Activated naive CD4-positive, alpha-beta T cell treated with anti-CD3 and anti-CD28 coated beads for 36 hours (primary cell): ENCODE measurements at regions not wholly inside any gene's neighbourhood (a gene's known extent, or its start where the extent isn't known, plus 50 kb on each side); places are given as distances from the start of the nearest gene placed in this dataset.
"Not testable (repeated sequence)": the region's sequence is repeated elsewhere in the genome, so short reads cannot be mapped to it uniquely, and the experiment has no call there.

Experiments used
- CTCF ChIA-PET: fragments of 350-600 bp; sonication (Branson Sonifier 250); formaldehyde crosslinking; loops from one replicate; lab custom pipeline; 2021; ENCODE audit warnings: antibody characterized with exemption; lab: Charles Lee
- DNase-seq: peaks from one replicate; pipeline ENCODE4 v3.0.0-alpha.2; 2020
- H3K27ac Mint-ChIP-seq: one replicate; pipeline ENCODE4 v1.8.0; 2021; ENCODE audit warnings: mild to moderate bottlenecking, mixed read lengths
- H3K27me3 Mint-ChIP-seq: one replicate; pipeline ENCODE4 v1.8.0; 2021; ENCODE audit warnings: low read depth, mixed read lengths
- H3K36me3 Mint-ChIP-seq: one replicate; pipeline ENCODE4 v1.8.0; 2021; ENCODE audit warnings: low read depth, mixed read lengths
- H3K4me1 Mint-ChIP-seq: one replicate; pipeline ENCODE4 v1.8.0; 2021; ENCODE audit warnings: low read depth, mixed read lengths
- H3K4me3 Mint-ChIP-seq: one replicate; pipeline ENCODE4 v1.8.0; 2021; ENCODE audit warnings: mild to moderate bottlenecking, moderate library complexity, mixed read lengths
- H3K9me3 Mint-ChIP-seq: one replicate; pipeline ENCODE4 v1.8.0; 2021; ENCODE audit warnings: mixed read lengths
- intact Hi-C: fragments of 100-400 bp; cut with micrococcal nuclease; formaldehyde crosslinking; loops from one replicate; pipeline ENCODE4 v1.15.1; 2023

DNA sequence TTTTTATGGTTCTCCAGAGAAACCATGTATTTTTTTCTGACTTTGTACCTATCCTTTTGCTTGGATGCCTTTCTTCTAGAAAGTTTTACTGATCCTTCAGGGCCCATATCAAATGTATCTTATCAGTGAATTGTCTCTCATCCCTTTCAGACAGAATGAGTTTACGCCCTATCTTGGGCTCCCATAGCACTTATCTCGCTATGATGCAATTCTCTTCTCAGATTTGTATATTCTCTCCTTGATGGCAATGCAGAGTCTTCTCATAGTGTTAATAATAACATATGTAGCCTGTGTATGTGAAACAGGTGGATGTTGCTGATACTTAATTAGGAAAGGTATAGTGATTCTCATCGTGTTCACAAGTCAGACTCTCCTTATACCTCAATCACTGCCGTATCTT lies 336.2 kb downstream of the UTRN start:
- peaks cover 2% of the 10 kb centered on the region for H3K36me3 Mint-ChIP-seq
- no peak overlapping the region for H3K4me3 Mint-ChIP-seq
- no peaks in the 10 kb centered on the region for H3K27me3 Mint-ChIP-seq
- CTCF ChIA-PET, result no interaction called here
- H3K4me1 Mint-ChIP-seq, result no peaks in the 10 kb centered on the region
- no peak overlapping the region for H3K27ac Mint-ChIP-seq
- no peak for DNase-seq
- intact Hi-C loops, result no loop called here
- no peaks in the 10 kb centered on the region for H3K9me3 Mint-ChIP-seq

DNA sequence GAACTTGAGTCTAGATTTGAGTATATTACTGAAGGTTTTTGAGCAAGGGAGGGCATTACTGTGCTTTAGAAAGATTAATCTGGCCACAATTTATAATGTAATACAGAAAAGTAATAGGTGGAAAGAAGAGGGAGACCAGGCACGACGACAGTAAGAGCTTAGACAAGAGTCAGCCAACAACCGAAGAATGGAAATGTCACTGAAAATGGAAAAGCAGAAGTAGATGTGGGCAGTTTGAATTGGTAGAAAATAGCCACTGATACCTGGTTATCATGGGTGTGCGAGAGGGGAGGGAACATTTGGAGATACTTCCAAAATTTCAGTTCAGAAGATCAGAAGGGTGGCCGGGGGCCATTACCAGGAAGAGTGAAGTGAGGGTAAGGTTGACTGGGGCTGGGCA lies 339.1 kb downstream of the UTRN start:
- no peak for DNase-seq
- Mint-ChIP-seq H3K27me3 (no peaks in the 10 kb centered on the region), H3K4me3 (no peak overlapping the region), H3K9me3 (no peaks in the 10 kb centered on the region), H3K27ac (no peak overlapping the region), H3K4me1 (no peaks in the 10 kb centered on the region), H3K36me3 (peaks cover 2% of the 10 kb centered on the region)
- intact Hi-C loops, result no loop called here
- CTCF ChIA-PET, result no interaction called here

DNA sequence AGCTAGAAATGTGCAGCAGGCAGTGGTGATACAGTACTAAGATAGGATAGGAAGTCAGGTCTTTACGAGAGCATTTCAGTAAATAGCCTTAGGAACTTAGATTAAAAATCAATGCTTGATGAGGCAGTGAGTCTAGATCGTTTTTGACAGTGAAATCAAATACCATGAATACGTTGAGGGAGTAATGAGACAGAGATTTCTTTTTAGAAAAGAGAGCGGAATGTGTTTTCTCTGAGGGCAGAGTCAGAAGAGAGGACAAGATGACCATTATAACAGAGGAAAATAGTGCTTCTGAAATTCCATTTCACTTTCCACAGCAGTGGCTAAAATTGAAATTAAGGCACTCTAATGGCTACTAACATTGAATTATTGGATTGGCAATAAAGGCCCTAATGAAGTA lies 339.6 kb downstream of the UTRN start:
- H3K9me3 Mint-ChIP-seq, result no peaks in the 10 kb centered on the region
- intact Hi-C loops, result no loop called here
- no peak for DNase-seq
- no peak overlapping the region for H3K27ac Mint-ChIP-seq
- no peak overlapping the region for H3K4me3 Mint-ChIP-seq
- no peaks in the 10 kb centered on the region for H3K27me3 Mint-ChIP-seq
- CTCF ChIA-PET, result no interaction called here
- H3K36me3 Mint-ChIP-seq, result peaks cover 6% of the 10 kb centered on the region
- H3K4me1 Mint-ChIP-seq, result no peaks in the 10 kb centered on the region

DNA sequence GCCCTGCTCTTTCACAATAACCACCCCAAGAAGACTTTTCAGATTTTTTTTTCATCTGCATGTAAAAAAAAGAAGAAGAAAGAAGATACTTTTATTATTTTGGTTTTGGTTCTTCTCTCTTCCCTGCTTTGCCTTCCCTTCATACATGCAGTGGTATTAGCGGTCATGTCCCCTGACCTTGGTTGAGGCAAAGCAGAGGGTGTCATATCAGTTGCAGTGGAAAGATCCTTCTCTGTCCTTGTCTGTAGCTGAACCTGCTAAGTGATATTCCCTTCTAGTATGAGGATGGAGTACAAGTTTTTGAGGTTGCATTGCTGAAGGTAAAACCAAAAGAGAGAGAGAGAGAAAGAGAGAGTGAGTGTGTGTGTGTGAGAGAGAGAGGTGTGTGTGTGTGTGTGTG lies 345.7 kb downstream of the UTRN start:
- no peaks in the 10 kb centered on the region for H3K9me3 Mint-ChIP-seq
- peaks cover 3% of the 10 kb centered on the region for H3K36me3 Mint-ChIP-seq
- no peaks in the 10 kb centered on the region for H3K27me3 Mint-ChIP-seq
- no peak overlapping the region for H3K27ac Mint-ChIP-seq
- intact Hi-C loops, result no loop called here
- no peaks in the 10 kb centered on the region for H3K4me1 Mint-ChIP-seq
- DNase-seq, result no peak
- CTCF ChIA-PET, result no interaction called here
- H3K4me3 Mint-ChIP-seq, result no peak overlapping the region

DNA sequence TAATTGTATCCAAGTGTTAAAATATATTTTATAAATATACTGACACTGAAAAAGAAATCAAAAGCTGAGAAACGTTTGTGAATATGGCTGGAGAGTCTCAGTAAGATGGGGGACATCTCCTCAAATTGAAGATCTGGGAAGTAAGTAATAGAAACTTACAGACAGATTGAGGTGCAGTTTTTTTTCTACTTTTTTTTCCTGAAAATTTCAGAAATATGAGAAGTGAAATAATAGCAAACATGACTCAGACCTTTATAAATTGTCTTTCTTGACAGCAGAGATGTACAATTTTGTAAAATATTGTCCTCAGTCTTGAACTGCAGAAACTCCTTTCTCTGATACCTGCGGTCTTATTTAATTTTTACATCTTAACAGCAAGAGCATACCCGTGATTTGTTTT lies 347.1 kb downstream of the UTRN start:
- no peaks in the 10 kb centered on the region for H3K27me3 Mint-ChIP-seq
- H3K9me3 Mint-ChIP-seq, result no peaks in the 10 kb centered on the region
- intact Hi-C loops, result no loop called here
- CTCF ChIA-PET, result no interaction called here
- DNase-seq, result no peak
- no peak overlapping the region for H3K4me3 Mint-ChIP-seq
- H3K36me3 Mint-ChIP-seq, result peaks cover 5% of the 10 kb centered on the region
- H3K27ac Mint-ChIP-seq, result no peak overlapping the region
- no peaks in the 10 kb centered on the region for H3K4me1 Mint-ChIP-seq

DNA sequence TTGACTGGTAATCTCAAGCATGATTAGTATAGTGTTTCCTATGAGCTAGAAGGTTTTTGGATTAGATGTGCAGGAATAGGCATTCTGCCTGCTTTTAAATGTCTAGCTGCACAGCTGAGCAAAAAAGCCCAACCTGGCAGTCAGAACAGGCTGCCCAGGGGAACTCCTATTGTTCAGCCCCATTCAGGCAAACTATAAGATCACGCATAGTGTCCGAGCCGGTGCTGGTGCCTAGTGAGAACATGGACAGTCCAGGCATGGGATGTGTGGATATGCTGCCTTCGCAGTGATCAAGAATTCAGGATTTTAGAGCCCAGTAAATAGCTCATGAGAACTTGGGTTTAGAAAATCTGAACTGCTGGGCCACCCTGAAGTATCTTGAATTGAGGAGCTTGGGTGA lies 348.8 kb downstream of the UTRN start:
- DNase-seq, result no peak
- Mint-ChIP-seq H3K4me1 (no peaks in the 10 kb centered on the region), H3K27ac (no peak overlapping the region), H3K36me3 (peaks cover 5% of the 10 kb centered on the region), H3K4me3 (no peak overlapping the region), H3K9me3 (no peaks in the 10 kb centered on the region), H3K27me3 (no peaks in the 10 kb centered on the region)
- intact Hi-C loops, result no loop called here
- CTCF ChIA-PET, result no interaction called here

DNA sequence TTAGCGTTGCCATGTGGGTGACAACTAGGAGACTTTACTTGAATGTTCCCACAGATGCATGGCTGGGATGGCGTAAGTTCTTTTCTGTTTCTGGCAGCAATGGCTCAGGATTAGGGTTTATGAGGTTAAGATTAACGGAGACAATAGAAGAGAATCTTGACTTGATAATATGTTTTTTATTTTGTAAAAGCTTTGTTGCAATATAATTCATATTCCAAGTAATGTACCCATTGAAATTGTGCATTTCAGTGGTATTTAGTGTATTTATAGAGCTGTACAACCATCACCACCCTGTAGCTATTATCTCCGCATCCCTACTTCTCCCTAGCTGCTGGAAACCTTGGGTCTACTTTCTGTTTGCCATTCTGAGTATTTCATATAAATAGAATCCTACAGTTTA lies 349.2 kb downstream of the UTRN start:
- intact Hi-C loops, result no loop called here
- Mint-ChIP-seq H3K36me3 (peaks cover 4% of the 10 kb centered on the region), H3K4me1 (no peaks in the 10 kb centered on the region), H3K27me3 (no peaks in the 10 kb centered on the region), H3K9me3 (no peaks in the 10 kb centered on the region), H3K27ac (no peak overlapping the region), H3K4me3 (no peak overlapping the region)
- no peak for DNase-seq
- CTCF ChIA-PET, result interaction anchor here (0.5 kb wide), 1 partner anchor 244 kb away, joined by 4 read pairs; no protein-coding TSS in a partner anchor

DNA sequence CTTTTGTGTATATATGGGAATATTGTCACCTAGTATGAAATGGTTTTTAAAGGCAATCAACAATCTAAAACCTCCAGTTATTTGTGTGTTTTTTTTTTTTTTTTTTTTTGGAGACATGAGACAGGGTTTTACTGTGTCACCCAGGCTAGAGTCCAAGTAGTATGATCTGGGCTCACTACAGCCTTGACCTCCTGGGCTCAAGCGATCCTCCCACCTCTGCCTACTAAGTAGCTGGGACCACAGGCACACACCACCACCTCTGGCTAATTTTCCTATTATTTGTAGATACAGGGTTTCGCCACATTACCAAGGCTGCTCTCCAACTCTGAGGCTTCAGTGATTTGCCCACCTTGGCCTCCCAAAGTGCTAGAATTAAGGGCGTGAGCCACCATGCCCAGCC lies 349.9 kb downstream of the UTRN start:
- no peaks in the 10 kb centered on the region for H3K9me3 Mint-ChIP-seq
- CTCF ChIA-PET, result interaction anchor here (0.5 kb wide), 1 partner anchor 243 kb away, joined by 4 read pairs; no protein-coding TSS in a partner anchor
- peaks cover 3% of the 10 kb centered on the region for H3K36me3 Mint-ChIP-seq
- DNase-seq, result no peak
- H3K4me3 Mint-ChIP-seq, result no peak overlapping the region
- intact Hi-C loops, result no loop called here
- peaks cover 3% of the 10 kb centered on the region for H3K4me1 Mint-ChIP-seq
- H3K27me3 Mint-ChIP-seq, result no peaks in the 10 kb centered on the region
- H3K27ac Mint-ChIP-seq, result no peak overlapping the region

DNA sequence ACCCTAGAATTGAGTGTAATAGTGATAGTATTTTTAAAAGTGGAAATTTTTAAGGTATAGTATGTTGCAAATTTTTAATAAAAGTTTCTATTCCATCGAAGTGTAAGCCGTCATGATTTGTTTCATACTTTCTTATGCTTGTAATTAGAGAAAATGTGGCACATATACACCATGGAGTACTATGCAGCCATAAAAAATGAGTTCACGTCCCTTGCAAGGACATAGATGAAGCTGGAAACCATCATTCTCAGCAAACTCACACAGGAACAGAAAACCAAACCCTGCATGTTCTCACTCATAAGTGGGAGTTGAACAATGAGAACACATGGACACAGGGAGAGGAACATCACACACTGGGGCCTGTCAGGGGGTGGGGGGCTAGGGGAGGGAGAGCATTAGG lies 350.9 kb downstream of the UTRN start:
- H3K36me3 Mint-ChIP-seq, H3K27ac Mint-ChIP-seq, intact Hi-C loops, H3K4me1 Mint-ChIP-seq, DNase-seq, H3K4me3 Mint-ChIP-seq, H3K9me3 Mint-ChIP-seq, CTCF ChIA-PET, H3K27me3 Mint-ChIP-seq: not testable (repeated sequence)

DNA sequence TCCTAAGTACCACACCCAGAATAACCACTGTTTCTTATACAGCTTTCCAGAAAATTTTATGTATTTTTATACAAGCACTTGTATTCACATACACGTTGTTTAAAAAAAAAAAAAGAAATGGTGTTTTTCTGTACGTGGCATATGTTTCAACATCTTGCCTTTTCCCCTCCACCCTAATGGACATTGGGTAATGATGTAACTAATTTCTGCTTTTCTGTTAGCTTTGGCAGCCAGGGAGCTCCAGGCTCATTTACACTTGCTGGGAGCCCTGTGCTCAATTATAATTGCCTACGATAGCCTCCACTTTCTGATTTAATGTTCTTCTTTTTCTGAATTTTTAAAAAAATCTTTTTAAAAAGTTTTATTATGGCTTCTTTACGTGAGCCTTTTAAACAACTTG lies 352.4 kb downstream of the UTRN start:
- H3K4me3 Mint-ChIP-seq, result no peak overlapping the region
- intact Hi-C loops, result no loop called here
- peaks cover 3% of the 10 kb centered on the region for H3K36me3 Mint-ChIP-seq
- H3K9me3 Mint-ChIP-seq, result no peaks in the 10 kb centered on the region
- no peaks in the 10 kb centered on the region for H3K27me3 Mint-ChIP-seq
- H3K4me1 Mint-ChIP-seq, result peaks cover 3% of the 10 kb centered on the region
- no peak for DNase-seq
- no peak overlapping the region for H3K27ac Mint-ChIP-seq
- CTCF ChIA-PET, result interaction anchor here (0.7 to 1.2 kb wide), 3 partner anchors 11 to 44 kb away, joined by 3 to 7 read pairs (median 4); no protein-coding TSS in a partner anchor

DNA sequence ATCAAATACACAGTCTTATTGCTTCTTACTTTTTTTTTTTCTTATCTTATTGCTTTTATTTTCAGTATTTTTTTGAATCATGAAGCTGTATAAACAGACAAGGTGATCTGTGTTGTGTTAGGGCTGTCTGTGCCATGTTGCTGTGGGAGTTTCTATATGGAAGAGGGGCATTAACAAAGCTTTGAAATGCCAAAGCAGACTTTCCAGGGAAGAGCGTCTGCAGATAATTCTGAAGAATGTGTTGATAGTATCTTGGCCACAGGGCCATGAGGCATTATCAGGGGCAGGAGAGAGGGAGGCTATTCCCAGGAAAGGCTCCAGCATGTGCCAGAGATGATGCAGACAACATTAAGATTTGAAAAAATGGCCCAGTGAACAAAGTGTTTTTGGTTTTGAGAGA lies 354.5 kb downstream of the UTRN start:
- Mint-ChIP-seq H3K4me1 (peaks cover 3% of the 10 kb centered on the region), H3K36me3 (peaks cover 3% of the 10 kb centered on the region), H3K9me3 (no peaks in the 10 kb centered on the region), H3K27me3 (no peaks in the 10 kb centered on the region), H3K27ac (no peak overlapping the region), H3K4me3 (no peak overlapping the region)
- DNase-seq, result no peak
- CTCF ChIA-PET, result interaction anchor here (0.5 to 0.7 kb wide), 2 partner anchors 27 to 134 kb away, joined by 4 to 5 read pairs; no protein-coding TSS in a partner anchor
- intact Hi-C loops, result no loop called here

DNA sequence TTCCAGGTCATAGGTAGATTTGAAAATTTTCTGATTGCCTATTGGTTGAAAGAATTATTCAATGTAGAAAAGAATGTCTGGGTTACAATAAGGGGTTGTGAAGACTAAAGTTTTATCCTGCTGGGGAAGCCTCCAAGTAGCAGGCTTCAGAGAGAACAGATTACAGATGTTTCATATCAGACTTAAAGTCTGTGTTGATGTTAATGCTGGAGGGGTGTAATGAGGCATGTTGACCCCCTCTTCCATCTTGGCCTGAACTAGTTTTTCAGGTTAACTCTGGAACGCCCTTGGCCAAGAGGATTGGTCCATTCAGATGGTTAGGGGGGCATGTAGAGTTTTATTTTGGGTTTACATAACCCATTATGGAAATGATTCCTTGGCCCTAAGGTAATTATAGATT lies 356.2 kb downstream of the UTRN start:
- CTCF ChIA-PET, result no interaction called here
- no peak for DNase-seq
- peaks cover 2% of the 10 kb centered on the region for H3K36me3 Mint-ChIP-seq
- H3K27ac Mint-ChIP-seq, result no peak overlapping the region
- intact Hi-C loops, result no loop called here
- H3K4me3 Mint-ChIP-seq, result no peak overlapping the region
- H3K9me3 Mint-ChIP-seq, result no peaks in the 10 kb centered on the region
- H3K4me1 Mint-ChIP-seq, result peaks cover 3% of the 10 kb centered on the region
- no peaks in the 10 kb centered on the region for H3K27me3 Mint-ChIP-seq

DNA sequence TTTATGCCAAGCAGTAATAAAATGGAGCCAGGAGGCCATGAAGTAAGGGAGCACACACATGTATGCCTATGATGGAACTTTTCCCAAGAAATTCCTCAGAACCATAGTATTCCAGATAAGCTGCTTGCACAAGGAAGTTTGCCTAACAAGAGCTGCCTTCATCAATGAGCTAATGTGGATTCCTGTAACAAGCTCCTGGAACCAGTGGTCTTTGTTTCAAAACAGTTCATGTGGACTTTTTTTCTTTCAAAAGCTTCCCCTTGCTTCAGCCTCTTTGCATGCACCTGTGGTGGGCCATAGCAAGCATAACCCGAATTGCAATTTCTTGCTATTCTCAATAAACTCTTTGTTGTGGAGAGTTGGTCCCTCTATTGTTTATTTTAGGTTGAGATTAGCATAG lies 359.6 kb downstream of the UTRN start:
- H3K4me3 Mint-ChIP-seq, result no peak overlapping the region
- peaks cover 2% of the 10 kb centered on the region for H3K9me3 Mint-ChIP-seq
- CTCF ChIA-PET, result no interaction called here
- H3K27ac Mint-ChIP-seq, result no peak overlapping the region
- H3K27me3 Mint-ChIP-seq, result no peaks in the 10 kb centered on the region
- no peak for DNase-seq
- peaks cover 5% of the 10 kb centered on the region for H3K36me3 Mint-ChIP-seq
- peaks cover 1% of the 10 kb centered on the region for H3K4me1 Mint-ChIP-seq
- intact Hi-C loops, result no loop called here
